ENCODE measurements at regions not wholly inside any gene's neighbourhood (a gene's known extent, or its start where the extent isn't known, plus 50 kb on each side); places are given as distances from the start of the nearest gene placed in this dataset.

DNA sequence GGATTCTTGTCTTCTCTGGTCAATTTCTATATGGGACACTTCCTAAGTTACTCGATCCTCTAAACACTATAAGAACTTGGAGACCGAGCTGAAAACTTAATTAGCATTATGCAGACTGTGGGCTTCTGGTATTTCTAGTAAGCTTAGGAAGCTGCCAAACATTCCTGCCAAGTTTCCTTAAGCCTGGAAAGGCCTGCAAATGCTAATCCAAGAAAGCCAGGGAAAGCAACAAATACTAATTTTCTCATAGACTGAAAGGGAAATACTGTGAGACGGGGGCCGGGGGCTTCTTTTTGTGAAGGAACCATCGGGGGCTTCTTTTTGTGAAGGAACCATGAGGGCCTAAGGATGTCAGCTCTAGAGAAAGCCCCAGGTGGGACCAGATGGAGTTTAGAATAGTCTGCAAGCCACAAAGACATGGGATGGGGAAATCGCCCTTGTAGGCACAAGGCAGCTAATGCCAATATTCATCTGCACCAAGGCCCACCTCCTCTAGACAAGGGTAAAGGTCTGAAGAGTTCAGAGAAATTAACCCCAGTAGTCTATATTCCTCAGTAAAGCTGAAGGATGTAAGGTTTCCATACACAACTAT is 332.4 kb upstream of the PRDM1 start:
- Histone ChIP-seq H3K27ac (ENCODE audit: low read length) (no peak overlapping the region), H3K9ac (ENCODE audit: low read length) (no peak overlapping the region)

DNA sequence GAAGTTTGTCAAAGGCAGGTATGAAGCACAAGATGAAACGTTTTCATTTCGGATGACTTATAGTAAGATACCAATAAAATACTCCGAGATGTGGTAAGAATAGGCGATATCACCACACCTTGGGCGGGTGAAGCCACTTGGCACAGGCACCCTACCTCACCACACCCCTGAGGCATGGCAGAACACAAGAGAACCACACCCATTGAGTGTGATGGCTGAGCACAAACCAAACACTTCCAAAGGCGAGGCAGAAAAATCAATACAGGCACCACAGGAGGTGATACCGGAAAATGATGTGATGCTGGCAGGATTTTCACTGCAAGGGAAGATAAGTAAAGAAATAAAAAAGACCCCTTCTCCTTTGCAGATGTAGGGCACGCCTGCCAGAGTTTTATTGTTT is 332.9 kb upstream of the PRDM1 start:
- TF ChIP-seq, protein P1, sequence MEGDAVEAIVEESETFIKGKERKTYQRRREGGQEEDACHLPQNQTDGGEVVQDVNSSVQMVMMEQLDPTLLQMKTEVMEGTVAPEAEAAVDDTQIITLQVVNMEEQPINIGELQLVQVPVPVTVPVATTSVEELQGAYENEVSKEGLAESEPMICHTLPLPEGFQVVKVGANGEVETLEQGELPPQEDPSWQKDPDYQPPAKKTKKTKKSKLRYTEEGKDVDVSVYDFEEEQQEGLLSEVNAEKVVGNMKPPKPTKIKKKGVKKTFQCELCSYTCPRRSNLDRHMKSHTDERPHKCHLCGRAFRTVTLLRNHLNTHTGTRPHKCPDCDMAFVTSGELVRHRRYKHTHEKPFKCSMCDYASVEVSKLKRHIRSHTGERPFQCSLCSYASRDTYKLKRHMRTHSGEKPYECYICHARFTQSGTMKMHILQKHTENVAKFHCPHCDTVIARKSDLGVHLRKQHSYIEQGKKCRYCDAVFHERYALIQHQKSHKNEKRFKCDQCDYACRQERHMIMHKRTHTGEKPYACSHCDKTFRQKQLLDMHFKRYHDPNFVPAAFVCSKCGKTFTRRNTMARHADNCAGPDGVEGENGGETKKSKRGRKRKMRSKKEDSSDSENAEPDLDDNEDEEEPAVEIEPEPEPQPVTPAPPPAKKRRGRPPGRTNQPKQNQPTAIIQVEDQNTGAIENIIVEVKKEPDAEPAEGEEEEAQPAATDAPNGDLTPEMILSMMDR (IDR thresholded peaks at IDR 0.05; ENCODE audit: low read depth, low read length): no peak
- no peak for TF ChIP-seq EZH2phosphoT487 (IDR thresholded peaks at IDR 0.05; ENCODE audit: low read depth)
- no peak overlapping the region for H3K4me2 ChIP-seq (ENCODE audit: low read length)
- H3K36me3 ChIP-seq (replicated peaks; ENCODE audit: low read depth, low read length): no peaks in the 10 kb centered on the region
- H3K9ac ChIP-seq (ENCODE audit: low read length): no peak overlapping the region
- no peaks in the 10 kb centered on the region for H3K9me3 ChIP-seq (ENCODE audit: insufficient read depth, low read length)
- H2AFZ ChIP-seq (ENCODE audit: low read depth, low read length): no peak overlapping the region
- H4K20me1 ChIP-seq (ENCODE audit: insufficient read depth, low read length): no peaks in the 10 kb centered on the region
- H3K79me2 ChIP-seq (ENCODE audit: low read length): no peaks in the 10 kb centered on the region
- peaks cover 36% of the 10 kb centered on the region for H3K4me1 ChIP-seq (ENCODE audit: low read length)
- no peak overlapping the region for H3K4me3 ChIP-seq (ENCODE audit: low read length)
- H3K27me3 ChIP-seq (ENCODE audit: low read depth, low read length): no peaks in the 10 kb centered on the region
- no peak overlapping the region for H3K27ac ChIP-seq (ENCODE audit: low read length)

More for the DNA sequence above, 332.4 kb upstream of the PRDM1 start:
- Histone ChIP-seq H3K27me3 (ENCODE audit: low read depth, low read length) (no peaks in the 10 kb centered on the region), H3K4me1 (ENCODE audit: low read length) (peaks cover 32% of the 10 kb centered on the region), H3K9me3 (ENCODE audit: insufficient read depth, low read length) (no peaks in the 10 kb centered on the region), H3K4me3 (ENCODE audit: low read length) (no peak overlapping the region), H3K79me2 (ENCODE audit: low read length) (no peaks in the 10 kb centered on the region), H4K20me1 (ENCODE audit: insufficient read depth, low read length) (no peaks in the 10 kb centered on the region), H3K36me3 (replicated peaks; ENCODE audit: low read depth, low read length) (no peaks in the 10 kb centered on the region), H2AFZ (ENCODE audit: low read depth, low read length) (no peak overlapping the region), H3K4me2 (ENCODE audit: low read length) (no peak overlapping the region)
- TF ChIP-seq, protein P1 (IDR thresholded peaks at IDR 0.05; ENCODE audit: low read depth, low read length): no peak
- TF ChIP-seq EZH2phosphoT487 (IDR thresholded peaks at IDR 0.05; ENCODE audit: low read depth): no peak

DNA sequence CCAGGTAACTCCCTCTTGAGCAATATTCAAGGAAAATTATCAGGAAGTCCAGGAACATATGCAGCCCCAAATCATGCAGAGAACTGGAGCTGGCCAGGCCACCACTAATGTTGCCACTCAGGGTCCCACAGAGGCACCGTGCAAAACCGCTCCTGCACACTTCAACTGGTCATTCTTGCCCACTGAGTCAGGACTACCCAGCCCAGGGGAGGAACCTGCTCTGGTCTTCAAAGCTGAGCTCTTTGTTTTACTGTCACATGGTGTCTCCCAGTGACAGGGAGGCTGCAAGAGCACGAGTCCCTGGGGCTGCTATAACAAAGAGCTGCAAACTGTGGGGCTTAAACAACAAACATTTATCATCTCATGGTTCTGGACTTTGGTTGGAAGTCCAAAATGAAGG is 336.0 kb upstream of the PRDM1 start:
- no peaks in the 10 kb centered on the region for H4K20me1 ChIP-seq (ENCODE audit: insufficient read depth, low read length)
- no peak for TF ChIP-seq EZH2phosphoT487 (IDR thresholded peaks at IDR 0.05; ENCODE audit: low read depth)
- no peaks in the 10 kb centered on the region for H3K27me3 ChIP-seq (ENCODE audit: low read depth, low read length)
- no peak overlapping the region for H3K4me3 ChIP-seq (ENCODE audit: low read length)
- no peaks in the 10 kb centered on the region for H3K9me3 ChIP-seq (ENCODE audit: insufficient read depth, low read length)
- H3K27ac ChIP-seq (ENCODE audit: low read length): no peak overlapping the region
- H3K4me1 ChIP-seq (ENCODE audit: low read length): peaks cover 32% of the 10 kb centered on the region
- H3K79me2 ChIP-seq (ENCODE audit: low read length): no peaks in the 10 kb centered on the region
- no peak overlapping the region for H2AFZ ChIP-seq (ENCODE audit: low read depth, low read length)
- H3K4me2 ChIP-seq (ENCODE audit: low read length): no peak overlapping the region
- H3K36me3 ChIP-seq (replicated peaks; ENCODE audit: low read depth, low read length): no peaks in the 10 kb centered on the region
- H3K9ac ChIP-seq (ENCODE audit: low read length): no peak overlapping the region

DNA sequence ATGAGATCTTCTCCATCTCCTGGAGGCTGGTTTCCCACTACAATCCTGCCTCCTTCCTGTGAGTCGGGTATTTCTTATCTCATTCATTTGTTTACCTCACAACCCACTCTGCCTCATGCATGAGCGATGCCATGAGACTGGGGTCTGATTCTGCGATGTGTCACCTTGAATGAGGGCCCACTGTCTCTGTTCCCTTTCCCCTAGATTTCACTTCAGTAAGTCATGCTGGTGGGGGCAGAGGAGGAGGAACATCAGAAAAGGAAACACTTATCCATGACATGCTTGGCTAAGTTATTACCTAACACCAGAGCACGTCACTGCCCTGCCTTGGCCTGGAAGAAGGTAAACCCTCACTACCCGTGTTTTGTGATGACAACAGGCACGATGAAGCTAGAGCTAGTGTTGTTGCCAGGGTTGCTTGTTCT is 337.4 kb upstream of the PRDM1 start:
- Histone ChIP-seq H3K9ac (ENCODE audit: low read length) (no peak overlapping the region), H2AFZ (ENCODE audit: low read depth, low read length) (no peak overlapping the region), H3K79me2 (ENCODE audit: low read length) (no peaks in the 10 kb centered on the region), H3K9me3 (ENCODE audit: insufficient read depth, low read length) (no peaks in the 10 kb centered on the region), H3K27ac (ENCODE audit: low read length) (no peak overlapping the region), H3K4me2 (ENCODE audit: low read length) (peak overlapping the region; percentile 22; the same call in 1 of the 2 replicates), H3K4me1 (ENCODE audit: low read length) (peaks cover 37% of the 10 kb centered on the region), H4K20me1 (ENCODE audit: insufficient read depth, low read length) (no peaks in the 10 kb centered on the region), H3K4me3 (ENCODE audit: low read length) (no peak overlapping the region), H3K36me3 (replicated peaks; ENCODE audit: low read depth, low read length) (no peaks in the 10 kb centered on the region), H3K27me3 (ENCODE audit: low read depth, low read length) (no peaks in the 10 kb centered on the region)
- no peak for TF ChIP-seq EZH2phosphoT487 (IDR thresholded peaks at IDR 0.05; ENCODE audit: low read depth)

DNA sequence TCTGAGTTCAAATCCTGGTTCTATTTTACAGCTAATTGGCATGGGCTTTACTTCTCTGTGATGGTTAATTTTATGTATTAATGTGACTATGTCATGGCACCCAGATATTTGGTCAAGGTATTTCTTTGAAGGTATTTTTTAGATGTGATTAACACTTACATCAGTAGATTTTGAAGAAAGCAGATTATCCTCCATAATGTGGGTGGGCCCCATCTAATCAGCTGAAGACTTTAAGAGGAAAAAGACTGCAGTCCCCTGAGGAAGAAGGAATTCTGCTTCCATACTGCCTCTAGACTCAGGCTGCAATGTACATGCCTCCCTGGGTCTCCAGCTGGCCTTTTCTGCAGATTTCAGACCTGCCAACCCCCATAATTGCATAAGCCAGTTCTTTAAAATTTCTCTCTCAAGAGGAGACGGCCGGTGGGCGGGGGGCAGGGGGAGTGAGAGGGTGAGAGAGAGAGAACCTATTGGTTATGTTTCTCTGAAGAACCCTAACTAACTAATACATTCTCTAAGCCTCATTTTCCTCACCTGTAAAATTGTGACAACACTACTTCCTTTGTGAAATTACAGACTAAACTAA is 338.2 kb upstream of the PRDM1 start:
- no peaks in the 10 kb centered on the region for H3K79me2 ChIP-seq (ENCODE audit: low read length)
- H3K27ac ChIP-seq (ENCODE audit: low read length): no peak overlapping the region
- H4K20me1 ChIP-seq (ENCODE audit: insufficient read depth, low read length): no peaks in the 10 kb centered on the region
- peaks cover 37% of the 10 kb centered on the region for H3K4me1 ChIP-seq (ENCODE audit: low read length)
- no peaks in the 10 kb centered on the region for H3K27me3 ChIP-seq (ENCODE audit: low read depth, low read length)
- no peaks in the 10 kb centered on the region for H3K36me3 ChIP-seq (replicated peaks; ENCODE audit: low read depth, low read length)
- no peaks in the 10 kb centered on the region for H3K9me3 ChIP-seq (ENCODE audit: insufficient read depth, low read length)
- no peak overlapping the region for H3K4me2 ChIP-seq (ENCODE audit: low read length)
- H2AFZ ChIP-seq (ENCODE audit: low read depth, low read length): no peak overlapping the region
- no peak for TF ChIP-seq EZH2phosphoT487 (IDR thresholded peaks at IDR 0.05; ENCODE audit: low read depth)
- TF ChIP-seq, protein P1 (IDR thresholded peaks at IDR 0.05; ENCODE audit: low read depth, low read length): no peak
- H3K9ac ChIP-seq (ENCODE audit: low read length): no peak overlapping the region
- no peak overlapping the region for H3K4me3 ChIP-seq (ENCODE audit: low read length)
